Erythroblast (primary cell): ENCODE measurements at regions not wholly inside any gene's neighbourhood (a gene's known extent, or its start where the extent isn't known, plus 50 kb on each side); places are given as distances from the start of the nearest gene placed in this dataset.

Experiments
- GATA1 ChIP-seq: IDR thresholded peaks from 2 replicates; pipeline ENCODE4 v1.6.1; 2011; ENCODE audit warnings: low read depth, mild to moderate bottlenecking, control low read depth, low read length, moderate library complexity
- POLR2A ChIP-seq: IDR thresholded peaks from 2 replicates; pipeline ENCODE4 v1.6.1; 2011; ENCODE audit warnings: mild to moderate bottlenecking, low read length

GRCh38 chr13:57874530-57874929 lies 243.0 kb downstream of the PCDH17 start:
- no peak for TF ChIP-seq POLR2A
- no peak for TF ChIP-seq GATA1
